T-helper 1 cell treated with Interleukin-12 subunit alpha and Interleukin-12 subunit beta and Interleukin-4 antibody, amounts not matched to agents 30 μg/mL and 1 μg/mL, for 36 hours (primary cell): ENCODE measurements at regions not wholly inside any gene's neighbourhood (a gene's known extent, or its start where the extent isn't known, plus 50 kb on each side); places are given as distances from the start of the nearest gene placed in this dataset.
"Not testable (repeated sequence)": the region's sequence is repeated elsewhere in the genome, so short reads cannot be mapped to it uniquely, and the experiment has no call there.

Experiments
- H3K27ac Mint-ChIP-seq: one replicate; pipeline ENCODE4 v1.8.0; 2021; ENCODE audit warnings: mild to moderate bottlenecking, mixed read lengths
- H3K27me3 Mint-ChIP-seq: one replicate; pipeline ENCODE4 v1.8.0; 2021; ENCODE audit warnings: low read depth, mixed read lengths
- H3K36me3 Mint-ChIP-seq: one replicate; pipeline ENCODE4 v1.8.0; 2021; ENCODE audit warnings: low read depth, mixed read lengths
- H3K4me1 Mint-ChIP-seq: one replicate; pipeline ENCODE4 v1.8.0; 2021; ENCODE audit warnings: low read depth, mixed read lengths
- H3K4me3 Mint-ChIP-seq: one replicate; pipeline ENCODE4 v1.8.0; 2021; ENCODE audit warnings: mild to moderate bottlenecking, moderate library complexity, mixed read lengths
- H3K9me3 Mint-ChIP-seq: one replicate; pipeline ENCODE4 v1.8.0; 2021; ENCODE audit warnings: mixed read lengths

DNA sequence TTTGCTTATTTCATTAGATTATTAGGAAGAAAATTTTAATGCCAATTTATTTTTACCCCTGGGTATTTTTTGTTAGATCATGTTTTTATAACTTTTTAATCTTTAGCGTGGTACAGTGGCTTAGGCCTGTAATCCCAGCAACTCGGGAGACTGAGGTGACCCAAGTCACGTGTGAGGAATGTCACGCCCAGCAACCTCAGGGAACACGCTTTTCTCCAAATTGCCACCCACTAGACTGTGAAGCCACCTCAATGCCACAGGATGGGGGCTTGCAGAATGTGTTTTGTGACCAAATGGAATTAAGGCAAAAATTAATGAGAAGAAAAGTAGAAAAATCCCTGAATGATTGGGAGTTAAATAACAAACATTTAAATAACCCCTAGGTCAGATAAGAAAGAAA, 141.8 kb downstream of the LAT start:
- H3K4me3 Mint-ChIP-seq = peak overlapping the region; percentile 33
- H3K9me3 Mint-ChIP-seq = no peaks in the 10 kb centered on the region
- H3K27ac Mint-ChIP-seq = peak overlapping the region; percentile 63
- no peaks in the 10 kb centered on the region for H3K27me3 Mint-ChIP-seq
- H3K4me1 Mint-ChIP-seq = peaks cover 8% of the 10 kb centered on the region
- H3K36me3 Mint-ChIP-seq = no peaks in the 10 kb centered on the region

DNA sequence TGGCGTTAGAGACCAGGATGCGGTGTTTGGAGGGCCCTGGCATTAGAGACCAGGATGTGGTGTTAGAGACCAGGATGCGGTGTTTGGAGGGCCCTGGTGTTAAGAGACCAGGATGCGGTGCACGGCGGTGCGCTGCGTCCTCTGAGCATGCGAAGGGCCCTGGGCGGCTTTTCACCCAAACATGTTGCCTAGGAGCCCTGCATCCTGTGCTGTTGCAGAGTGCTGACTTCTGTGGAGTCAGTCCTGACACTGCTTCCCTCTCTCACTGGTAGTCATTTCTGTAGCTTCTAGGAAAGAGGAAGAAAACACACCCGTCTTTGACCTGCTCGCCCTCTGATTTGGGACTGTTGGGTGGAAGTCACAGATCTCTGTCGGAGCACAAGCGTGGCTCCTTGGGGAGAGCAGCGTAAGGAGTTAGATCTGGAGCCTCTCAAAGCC, 141.2 kb downstream of the LAT start:
- peak overlapping the region; percentile 33 for H3K4me3 Mint-ChIP-seq
- H3K27ac Mint-ChIP-seq = peak overlapping the region; percentile 63
- no peaks in the 10 kb centered on the region for H3K36me3 Mint-ChIP-seq
- H3K27me3 Mint-ChIP-seq = no peaks in the 10 kb centered on the region
- no peaks in the 10 kb centered on the region for H3K9me3 Mint-ChIP-seq
- H3K4me1 Mint-ChIP-seq = peaks cover 8% of the 10 kb centered on the region

DNA sequence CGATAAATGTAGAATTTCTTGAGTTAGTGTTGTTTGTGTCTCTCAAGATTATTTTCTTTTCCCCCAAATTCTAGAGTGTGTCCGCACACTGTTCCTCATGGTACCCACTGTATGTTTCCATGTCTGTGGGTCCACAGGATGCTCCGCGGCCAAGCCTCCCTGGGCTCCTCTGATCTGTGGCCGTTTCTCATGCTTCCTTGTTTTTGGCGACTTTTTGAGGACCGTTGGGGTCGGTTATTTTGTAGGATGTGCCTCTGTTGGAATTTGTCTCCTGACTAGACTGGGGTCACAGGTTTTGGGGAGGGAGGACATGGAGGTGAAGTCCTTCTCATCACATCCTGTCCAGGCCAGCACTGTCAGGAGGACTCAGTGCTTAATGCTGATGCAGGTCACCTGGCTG, 140.0 kb downstream of the LAT start:
- Mint-ChIP-seq H3K27me3 (no peaks in the 10 kb centered on the region), H3K4me3 (no peak overlapping the region), H3K9me3 (no peaks in the 10 kb centered on the region), H3K4me1 (peaks cover 8% of the 10 kb centered on the region), H3K27ac (no peak overlapping the region), H3K36me3 (no peaks in the 10 kb centered on the region)

DNA sequence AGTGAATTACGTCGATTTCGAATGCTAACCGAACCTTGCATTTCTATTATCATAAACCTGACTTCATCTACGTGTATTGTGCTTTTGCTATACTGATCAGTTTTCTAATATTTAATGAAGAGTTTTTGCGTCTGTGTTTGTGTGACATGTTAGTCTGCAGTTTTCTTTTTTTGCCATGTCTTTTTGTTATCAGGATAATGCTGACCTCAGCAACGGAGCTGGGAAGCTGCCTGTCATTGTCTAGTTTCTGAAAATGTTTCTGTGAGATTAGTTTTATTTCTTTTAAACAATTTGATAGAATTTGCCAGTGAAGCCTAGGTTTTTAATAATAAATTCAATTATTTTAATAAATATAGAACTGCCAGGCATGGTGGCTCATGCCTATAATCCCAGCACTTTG, 139.3 kb downstream of the LAT start:
- H3K4me1 Mint-ChIP-seq, H3K9me3 Mint-ChIP-seq, H3K27ac Mint-ChIP-seq, H3K36me3 Mint-ChIP-seq, H3K4me3 Mint-ChIP-seq, H3K27me3 Mint-ChIP-seq: not testable (repeated sequence)

DNA sequence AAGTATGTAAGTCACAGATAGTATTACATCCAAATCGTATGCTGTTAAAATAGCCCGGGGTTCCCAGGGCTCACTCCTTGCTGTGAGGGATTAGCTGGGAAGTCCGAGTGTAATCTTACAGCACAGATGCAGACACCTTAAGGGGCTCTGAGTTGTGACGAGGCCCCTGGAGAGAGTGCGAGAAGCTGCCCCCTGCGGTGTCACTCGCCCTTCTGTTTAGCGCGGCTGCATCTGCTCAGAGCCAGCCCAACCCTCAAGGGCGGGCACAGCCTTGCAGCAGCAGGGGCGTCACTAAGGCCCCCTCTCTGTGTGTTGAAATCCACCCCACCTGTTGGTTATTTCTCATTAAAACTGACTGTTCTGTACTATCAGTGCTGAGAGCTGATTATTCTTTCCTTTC, 135.8 kb downstream of the LAT start:
- H3K27me3 Mint-ChIP-seq, H3K27ac Mint-ChIP-seq, H3K4me3 Mint-ChIP-seq, H3K36me3 Mint-ChIP-seq, H3K4me1 Mint-ChIP-seq, H3K9me3 Mint-ChIP-seq: not testable (repeated sequence)

DNA sequence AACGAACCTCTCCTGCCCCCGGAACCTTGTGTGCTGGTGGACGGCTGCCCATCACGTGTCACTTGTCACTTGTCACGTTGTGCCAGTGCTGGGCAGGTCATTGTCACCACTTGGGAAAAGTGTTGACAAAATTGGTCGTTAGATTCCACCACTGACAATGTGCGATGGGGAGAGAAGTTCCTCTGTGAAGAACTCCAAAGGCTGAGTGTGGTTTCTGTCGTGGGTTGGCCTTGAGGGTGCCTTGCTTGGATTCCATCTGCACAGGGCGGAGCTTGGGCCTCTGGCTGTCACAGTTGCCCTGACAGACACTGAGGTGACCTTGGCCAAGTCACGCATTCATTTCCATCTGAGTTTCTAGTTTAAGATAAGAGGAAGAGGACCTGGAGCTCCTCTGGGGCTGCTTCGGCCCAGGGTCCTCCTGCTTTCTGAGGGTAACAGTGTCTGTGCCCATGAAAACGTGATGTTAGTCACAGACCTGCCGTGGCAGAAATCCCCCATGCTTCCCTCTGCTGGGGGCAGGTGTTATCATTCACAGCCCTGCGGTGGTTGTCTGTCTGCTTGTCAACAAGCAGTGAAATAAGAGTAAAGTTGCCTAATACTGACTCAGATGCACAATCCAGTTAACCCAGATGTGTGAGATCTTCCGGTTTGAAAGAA, 133.6 kb downstream of the LAT start:
- H3K9me3 Mint-ChIP-seq, H3K27ac Mint-ChIP-seq, H3K27me3 Mint-ChIP-seq, H3K4me3 Mint-ChIP-seq, H3K36me3 Mint-ChIP-seq: not testable (repeated sequence)
- H3K4me1 Mint-ChIP-seq = peaks cover 28% of the 10 kb centered on the region

DNA sequence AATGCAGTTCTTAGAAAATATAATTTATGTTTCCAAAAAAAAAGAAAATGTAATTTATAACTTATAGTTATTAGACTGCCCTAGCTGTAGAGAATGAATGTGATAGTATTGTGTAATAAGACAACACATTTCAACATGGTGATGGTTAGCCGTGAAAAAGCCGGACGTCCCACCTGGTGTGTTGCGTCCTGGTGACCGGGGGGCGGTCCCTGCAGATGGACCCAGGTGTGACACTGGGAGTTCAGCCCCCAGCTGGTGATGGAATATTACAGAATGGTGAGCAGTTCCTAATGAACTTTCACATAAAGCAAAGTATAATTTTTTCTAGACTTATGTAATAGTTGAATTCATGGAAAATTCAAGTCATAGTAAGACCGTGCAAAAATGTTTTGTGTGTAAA, 132.8 kb downstream of the LAT start:
- Mint-ChIP-seq H3K9me3 (no peaks in the 10 kb centered on the region), H3K4me1 (peaks cover 30% of the 10 kb centered on the region), H3K36me3 (peaks cover 6% of the 10 kb centered on the region), H3K27me3 (no peaks in the 10 kb centered on the region), H3K4me3 (no peak overlapping the region), H3K27ac (no peak overlapping the region)

DNA sequence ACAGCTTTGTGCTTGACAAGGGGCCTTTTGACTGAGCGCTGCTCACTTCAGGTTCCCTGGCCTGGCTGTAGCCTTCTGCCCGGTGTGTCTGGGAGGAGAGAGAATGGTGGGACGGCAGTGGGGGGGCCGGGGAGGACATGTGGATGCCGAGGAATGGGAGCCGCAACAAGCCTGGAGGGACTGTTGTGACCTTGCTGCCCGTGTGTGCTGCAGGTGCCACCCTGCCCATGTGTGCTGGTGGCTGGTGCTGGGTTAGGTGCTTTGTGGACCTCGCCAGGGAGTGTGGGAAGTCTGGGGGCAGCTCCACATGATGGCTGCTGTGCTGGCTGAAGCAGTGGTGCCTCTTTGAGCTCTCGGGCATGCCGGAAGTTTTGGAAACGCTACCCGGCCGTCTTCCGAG, 132.1 kb downstream of the LAT start:
- Mint-ChIP-seq H3K27me3 (no peaks in the 10 kb centered on the region), H3K36me3 (peaks cover 6% of the 10 kb centered on the region), H3K27ac (no peak overlapping the region), H3K9me3 (no peaks in the 10 kb centered on the region), H3K4me3 (no peak overlapping the region), H3K4me1 (peaks cover 34% of the 10 kb centered on the region)

DNA sequence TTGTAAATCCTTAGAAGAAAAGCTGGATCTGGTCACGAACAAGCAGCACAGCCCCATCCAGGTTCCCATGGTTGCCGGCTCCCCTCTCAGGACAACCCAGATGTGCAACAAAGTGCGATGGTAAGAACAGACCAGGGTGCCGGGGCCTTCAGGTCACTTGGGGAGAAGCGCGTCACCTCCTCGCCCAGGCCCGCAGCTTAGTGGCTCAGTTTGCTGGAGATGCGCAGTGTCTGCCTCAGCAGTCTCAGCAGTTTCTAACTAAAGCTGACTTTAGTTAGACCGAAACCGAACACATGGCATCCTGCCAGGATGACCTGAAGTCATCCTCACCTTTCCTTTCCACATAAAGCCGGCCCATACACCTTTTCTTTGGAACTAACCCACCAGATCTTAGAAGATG, 131.4 kb downstream of the LAT start:
- H3K27me3 Mint-ChIP-seq, H3K36me3 Mint-ChIP-seq, H3K27ac Mint-ChIP-seq, H3K9me3 Mint-ChIP-seq, H3K4me3 Mint-ChIP-seq: not testable (repeated sequence)
- H3K4me1 Mint-ChIP-seq = peaks cover 35% of the 10 kb centered on the region

DNA sequence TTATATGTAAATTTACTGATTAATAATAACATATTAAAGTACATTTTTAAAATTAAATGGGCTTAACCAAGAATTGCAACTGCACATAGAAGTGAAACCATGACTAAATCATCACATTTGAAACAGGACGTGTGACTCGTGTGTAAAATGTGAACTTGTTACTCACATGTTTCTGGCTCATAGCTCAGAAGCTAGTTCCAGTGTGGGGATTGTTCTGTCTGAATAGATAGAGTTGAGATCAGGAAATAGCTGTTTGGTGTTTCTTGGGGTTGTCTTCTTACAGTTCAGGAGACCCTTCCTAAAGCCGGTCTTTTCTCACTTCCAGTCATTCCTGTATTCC, 130.9 kb downstream of the LAT start:
- H3K27ac Mint-ChIP-seq, H3K9me3 Mint-ChIP-seq, H3K4me3 Mint-ChIP-seq, H3K36me3 Mint-ChIP-seq, H3K27me3 Mint-ChIP-seq: not testable (repeated sequence)
- H3K4me1 Mint-ChIP-seq = peaks cover 39% of the 10 kb centered on the region

DNA sequence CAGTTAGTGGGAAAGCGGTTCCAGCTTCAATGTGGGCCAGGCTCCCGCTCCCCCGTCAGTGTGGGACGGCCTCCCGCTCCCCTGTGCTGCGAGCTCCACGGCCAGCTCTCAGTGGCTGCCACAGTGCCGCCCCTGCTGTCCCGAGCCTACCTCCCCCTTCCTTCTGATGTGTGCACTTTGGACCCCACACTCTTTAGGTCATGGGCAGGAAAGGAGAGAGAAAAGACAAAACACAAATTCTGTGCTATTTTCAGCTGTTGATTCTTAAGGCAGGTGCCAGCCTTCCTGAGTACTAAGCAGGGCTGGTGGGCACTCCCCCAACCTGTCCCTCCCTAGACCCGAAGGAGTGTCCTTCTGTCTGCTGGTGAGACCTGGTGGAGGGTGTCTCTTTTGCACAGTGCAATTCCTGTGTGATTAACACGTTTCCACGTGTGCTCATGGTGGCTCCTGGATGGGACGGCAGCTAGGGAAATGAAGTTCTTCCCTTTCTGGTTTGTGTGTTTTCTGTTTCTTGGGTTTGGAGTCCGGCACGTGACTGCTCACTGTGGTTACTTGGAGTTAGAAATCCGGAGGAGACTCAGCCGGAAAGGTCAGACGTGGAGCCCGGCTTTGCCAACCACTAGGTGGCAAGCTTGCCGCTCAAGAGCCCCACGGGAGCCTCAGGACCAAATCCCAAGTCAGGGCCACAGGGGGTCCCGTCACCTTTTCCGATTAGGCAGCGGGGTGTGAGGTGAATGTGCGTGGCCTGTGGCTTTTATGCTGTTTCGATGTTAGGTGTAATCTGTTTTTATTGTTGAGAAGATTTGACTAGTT, 130.3 kb downstream of the LAT start:
- not testable (repeated sequence) for H3K4me3 Mint-ChIP-seq, H3K9me3 Mint-ChIP-seq, H3K27me3 Mint-ChIP-seq, H3K36me3 Mint-ChIP-seq
- Mint-ChIP-seq H3K4me1 (peaks cover 40% of the 10 kb centered on the region), H3K27ac (peak overlapping the region; percentile 52)

DNA sequence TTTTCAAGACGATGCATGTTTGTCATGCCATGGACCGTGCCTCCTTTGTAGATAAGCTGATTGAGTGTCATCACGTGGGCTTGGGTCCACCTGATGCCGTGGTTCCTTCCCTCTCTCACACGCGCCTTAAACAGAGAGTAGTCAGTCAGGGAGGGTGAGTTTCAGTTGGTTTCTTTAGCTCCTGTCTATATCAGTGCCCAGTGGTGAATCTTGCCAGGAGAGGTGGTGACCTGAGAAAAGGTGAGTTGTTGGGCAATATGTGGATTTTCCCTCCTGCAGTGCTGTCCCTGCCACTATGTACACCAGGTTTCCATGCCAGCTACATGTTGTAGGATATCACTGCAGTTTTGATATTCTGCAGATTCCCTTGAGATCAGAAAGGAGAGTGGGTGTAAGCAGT, 129.7 kb downstream of the LAT start:
- Mint-ChIP-seq H3K27ac (peak overlapping the region; percentile 57), H3K27me3 (no peaks in the 10 kb centered on the region), H3K4me3 (no peak overlapping the region), H3K9me3 (no peaks in the 10 kb centered on the region), H3K36me3 (peaks cover 6% of the 10 kb centered on the region), H3K4me1 (peaks cover 40% of the 10 kb centered on the region)

DNA sequence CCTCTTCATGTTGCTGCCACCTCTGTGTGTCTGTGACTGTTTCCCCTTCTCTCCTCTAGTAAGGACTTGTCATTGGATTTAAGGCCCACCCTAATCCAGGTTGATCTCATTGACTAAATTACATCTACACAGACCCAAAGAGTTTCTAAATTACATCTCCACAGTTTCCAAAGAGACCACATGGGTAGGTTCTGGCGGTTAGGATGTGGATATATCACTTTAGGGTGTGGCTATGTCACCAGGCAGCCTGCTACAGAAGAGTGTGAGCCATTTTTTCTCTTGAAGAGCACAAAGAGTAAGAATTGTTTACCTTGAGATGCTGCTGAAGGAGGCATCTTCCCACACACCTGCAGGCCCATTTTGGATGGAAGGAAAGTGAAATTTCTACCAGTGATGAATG, 128.6 kb downstream of the LAT start:
- not testable (repeated sequence) for H3K4me3 Mint-ChIP-seq, H3K27me3 Mint-ChIP-seq, H3K27ac Mint-ChIP-seq, H3K9me3 Mint-ChIP-seq, H3K36me3 Mint-ChIP-seq
- peaks cover 37% of the 10 kb centered on the region for H3K4me1 Mint-ChIP-seq

DNA sequence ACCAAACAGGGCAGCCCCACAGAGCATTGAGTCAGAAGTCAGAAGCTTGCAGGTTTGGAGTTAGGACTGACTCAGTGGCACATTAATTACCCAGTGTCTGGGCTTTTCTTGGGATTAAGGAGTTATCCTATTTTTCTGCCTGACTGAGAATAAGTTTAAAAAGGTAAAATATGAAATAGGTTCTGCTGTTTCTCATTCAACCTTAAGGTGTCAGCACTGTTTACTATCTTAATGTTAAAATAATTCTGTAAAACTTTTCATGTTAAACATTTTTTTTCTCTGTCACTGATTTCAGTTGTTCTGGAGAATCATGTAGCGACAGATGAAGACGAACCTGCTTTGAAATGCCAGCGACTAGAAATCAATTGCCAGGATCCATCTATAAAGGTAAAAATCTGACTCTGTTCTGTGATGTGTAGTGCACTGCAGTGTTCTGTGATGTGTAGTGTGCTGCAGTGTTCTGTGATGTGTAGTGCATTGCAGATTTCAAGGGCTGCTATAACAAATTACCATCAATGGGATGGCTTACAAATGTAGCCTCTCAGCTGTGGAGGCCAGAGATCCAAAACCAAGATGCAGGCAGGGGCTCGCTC, 128.0 kb downstream of the LAT start:
- peaks cover 6% of the 10 kb centered on the region for H3K36me3 Mint-ChIP-seq

DNA sequence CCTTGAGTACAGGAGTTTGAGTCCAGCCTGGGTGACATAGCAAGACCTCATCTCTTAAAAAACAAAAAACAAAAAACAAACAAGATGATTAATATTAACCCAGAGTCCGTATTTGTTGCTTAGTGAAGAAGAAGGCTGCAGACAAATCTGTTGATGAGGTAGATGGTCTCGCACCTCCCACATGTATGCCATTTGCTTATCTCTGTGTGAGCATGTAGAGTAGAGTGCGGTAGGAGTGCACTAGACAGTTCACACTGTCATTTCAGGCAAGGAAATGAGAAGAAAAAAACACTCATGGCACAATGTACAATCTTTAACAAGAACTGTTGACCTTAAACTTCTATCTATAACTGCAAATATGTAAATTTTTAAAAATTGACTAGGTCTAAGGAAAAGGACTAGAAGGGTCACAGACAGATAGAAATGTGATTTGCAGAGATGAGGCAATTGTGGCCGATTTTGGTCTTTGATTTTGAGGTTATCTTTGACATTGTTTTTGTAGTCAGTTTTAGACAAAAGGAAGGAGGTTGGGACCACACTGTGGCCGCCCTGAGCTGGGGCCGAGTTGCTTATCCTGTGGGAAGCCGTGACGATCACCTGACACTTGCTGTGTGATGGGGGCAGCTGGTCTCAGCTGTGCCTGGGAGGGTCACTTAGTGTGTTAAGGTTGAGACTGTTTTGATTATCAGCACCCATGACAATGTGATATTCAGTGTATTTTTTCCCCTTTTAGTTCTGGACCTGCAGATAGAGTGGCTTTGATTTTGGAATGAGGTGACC, 127.2 kb downstream of the LAT start:
- not testable (repeated sequence) for H3K27me3 Mint-ChIP-seq, H3K27ac Mint-ChIP-seq, H3K9me3 Mint-ChIP-seq, H3K4me3 Mint-ChIP-seq, H3K36me3 Mint-ChIP-seq
- H3K4me1 Mint-ChIP-seq = peaks cover 34% of the 10 kb centered on the region

More for the DNA sequence above, 128.0 kb downstream of the LAT start:
- Mint-ChIP-seq H3K4me1 (peaks cover 34% of the 10 kb centered on the region), H3K4me3 (no peak overlapping the region), H3K27ac (peak overlapping the region; percentile 49), H3K27me3 (no peaks in the 10 kb centered on the region), H3K9me3 (no peaks in the 10 kb centered on the region)
